ENCODE measurements at regions not wholly inside any gene's neighbourhood (a gene's known extent, or its start where the extent isn't known, plus 50 kb on each side); places are given as distances from the start of the nearest gene placed in this dataset.

GRCh38 chr2:67854798-67855197 lies 208.0 kb downstream of the C1D start:
- no peak for TF ChIP-seq PBX3 (IDR thresholded peaks at IDR 0.05; ENCODE audit: insufficient replicate concordance, low read depth, low read length)
- TF ChIP-seq HDAC6 (IDR thresholded peaks at IDR 0.05; ENCODE audit: unreplicated experiment), result no peak
- no peak for TF ChIP-seq BCL11A (IDR thresholded peaks at IDR 0.05; ENCODE audit: low read depth, low read length)
- no peak for TF ChIP-seq CBX3 (IDR thresholded peaks at IDR 0.05; ENCODE audit: borderline replicate concordance, low read depth)
- no peak for TF ChIP-seq HDAC2 (IDR thresholded peaks at IDR 0.05)
- no peak for TF ChIP-seq EP300 (IDR thresholded peaks at IDR 0.05; ENCODE audit: borderline replicate concordance in 1 of 2, control insufficient read depth in 1 of 2, low read depth in 2 of 2, low read length in 2 of 2)
- TF ChIP-seq ATF3 (IDR thresholded peaks at IDR 0.05; ENCODE audit: borderline replicate concordance, extremely low read depth, low read depth, low read length), result no peak
- TF ChIP-seq FOS (IDR thresholded peaks at IDR 0.05; ENCODE audit: borderline replicate concordance, extremely low read depth, insufficient read length), result no peak
- TF ChIP-seq ESRRA (IDR thresholded peaks at IDR 0.05; ENCODE audit: low read length), result no peak
- no peak for TF ChIP-seq POLR2A (IDR thresholded peaks at IDR 0.05; ENCODE audit: low read depth, low read length)
- TF ChIP-seq ZNF274 (IDR thresholded peaks at IDR 0.05; ENCODE audit: insufficient read depth, insufficient read length), result no peak
- TF ChIP-seq EZH2 (IDR thresholded peaks at IDR 0.05; ENCODE audit: borderline replicate concordance, control insufficient read depth, low read depth, low read length), result no peak
- no peak for TF ChIP-seq CEBPB (IDR thresholded peaks at IDR 0.05; ENCODE audit: borderline replicate concordance in 1 of 2, low read depth in 2 of 2, low read length in 2 of 2)

All from GM12878 (cell line).